Gastrocnemius medialis (tissue), 4 donors: ENCODE measurements at regions not wholly inside any gene's neighbourhood (a gene's known extent, or its start where the extent isn't known, plus 50 kb on each side); places are given as distances from the start of the nearest gene placed in this dataset.

Experiments used
- POLR2A ChIP-seq, 2 donors: fragments of 450-650 bp; IDR thresholded peaks; one replicate each; pipeline ENCODE4 v1.6.1; 2017; ENCODE audit warnings: antibody characterized with exemption in 2 of 2, mild to moderate bottlenecking in 2 of 2, moderate library complexity in 2 of 2
- TF ChIP-seq, protein P1 (sequence below), 5 experiments: fragments of 450-650 bp in 3 of 5; fragments of 200-600 bp in 2 of 5; sonication (generic) in 2 of 5; IDR thresholded peaks in 4 of 5; conservative IDR thresholded peaks in 1 of 5; 1 replicate in 4 of 5; 2 replicates in 1 of 5; pipeline ENCODE4 v1.5.1; 2016 to 2019; ENCODE audit warnings: antibody characterized with exemption in 5 of 5, mild to moderate bottlenecking in 3 of 5, moderate library complexity in 3 of 5

GRCh38 chr12:11986165-11986564, 84.6 kb upstream of the BCL2L14 start:
- TF ChIP-seq, protein P1, sequence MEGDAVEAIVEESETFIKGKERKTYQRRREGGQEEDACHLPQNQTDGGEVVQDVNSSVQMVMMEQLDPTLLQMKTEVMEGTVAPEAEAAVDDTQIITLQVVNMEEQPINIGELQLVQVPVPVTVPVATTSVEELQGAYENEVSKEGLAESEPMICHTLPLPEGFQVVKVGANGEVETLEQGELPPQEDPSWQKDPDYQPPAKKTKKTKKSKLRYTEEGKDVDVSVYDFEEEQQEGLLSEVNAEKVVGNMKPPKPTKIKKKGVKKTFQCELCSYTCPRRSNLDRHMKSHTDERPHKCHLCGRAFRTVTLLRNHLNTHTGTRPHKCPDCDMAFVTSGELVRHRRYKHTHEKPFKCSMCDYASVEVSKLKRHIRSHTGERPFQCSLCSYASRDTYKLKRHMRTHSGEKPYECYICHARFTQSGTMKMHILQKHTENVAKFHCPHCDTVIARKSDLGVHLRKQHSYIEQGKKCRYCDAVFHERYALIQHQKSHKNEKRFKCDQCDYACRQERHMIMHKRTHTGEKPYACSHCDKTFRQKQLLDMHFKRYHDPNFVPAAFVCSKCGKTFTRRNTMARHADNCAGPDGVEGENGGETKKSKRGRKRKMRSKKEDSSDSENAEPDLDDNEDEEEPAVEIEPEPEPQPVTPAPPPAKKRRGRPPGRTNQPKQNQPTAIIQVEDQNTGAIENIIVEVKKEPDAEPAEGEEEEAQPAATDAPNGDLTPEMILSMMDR (IDR thresholded peaks at IDR 0.05 in 4 of 5, conservative IDR thresholded peaks at IDR 0.05 in 1 of 5) = no peak
- no peak for TF ChIP-seq POLR2A (IDR thresholded peaks at IDR 0.05)
